Tibial nerve (tissue), 4 donors: ENCODE measurements at regions not wholly inside any gene's neighbourhood (a gene's known extent, or its start where the extent isn't known, plus 50 kb on each side); places are given as distances from the start of the nearest gene placed in this dataset.

Experiments
- DNase-seq, 2 donors: peaks; one replicate each; pipeline ENCODE4 v3.0.0-alpha.2; 2019; ENCODE audit warnings: low spot score in 2 of 2
- H3K27ac ChIP-seq, 4 donors: fragments of 200-600 bp; sonication (generic) in 3 of 4; one replicate each; pipeline ENCODE4 v1.5.1; 2017 to 2019; ENCODE audit warnings: mild to moderate bottlenecking in 1 of 4
- H3K27me3 ChIP-seq, 2 donors: fragments of 200-600 bp; sonication (generic) in 1 of 2; one replicate each; pipeline versions ENCODE4 v1.5.1 to v1.6.0; 2017 to 2019
- H3K36me3 ChIP-seq, 3 donors: fragments of 200-600 bp; sonication (generic); one replicate each; pipeline ENCODE4 v1.5.1; 2018 to 2019
- H3K4me1 ChIP-seq, 4 donors: fragments of 200-600 bp; sonication (generic) in 3 of 4; one replicate each; pipeline ENCODE4 v1.5.1; 2017 to 2019
- H3K4me3 ChIP-seq, 4 donors: fragments of 200-600 bp; sonication (generic) in 3 of 4; one replicate each; pipeline ENCODE4 v1.5.1; 2017 to 2019; ENCODE audit warnings: mild to moderate bottlenecking in 1 of 4, moderate library complexity in 1 of 4
- H3K9me3 ChIP-seq, 4 donors: fragments of 200-600 bp; sonication (generic) in 3 of 4; one replicate each; pipeline ENCODE4 v1.5.1; 2017 to 2019
- EP300 ChIP-seq, 2 donors: sonication (generic); formaldehyde crosslinking; IDR thresholded peaks; one replicate each; pipeline ENCODE4 v1.6.1; 2017; ENCODE audit warnings: antibody characterized with exemption in 2 of 2, mild to moderate bottlenecking in 1 of 2
- POLR2A ChIP-seq, 2 donors: fragments of 450-650 bp; IDR thresholded peaks; one replicate each; pipeline ENCODE4 v1.6.1; 2017; ENCODE audit warnings: antibody characterized with exemption in 2 of 2, mild to moderate bottlenecking in 2 of 2, moderate library complexity in 2 of 2
- WGBS, 2 donors: methylation state at CpG; one replicate each; pipeline ENCODE4 v1.1.5; 2018; 5-methylcytosine and 5-hydroxymethylcytosine counted together
- TF ChIP-seq, protein P1 (sequence below), 5 experiments: fragments of 200-600 bp in 3 of 5; fragments of 450-650 bp in 2 of 5; sonication (generic) in 3 of 5; IDR thresholded peaks; one replicate each; pipeline ENCODE4 v1.5.1; 2016 to 2019; ENCODE audit warnings: antibody characterized with exemption in 5 of 5, mild to moderate bottlenecking in 3 of 5, moderate library complexity in 2 of 5

DNA sequence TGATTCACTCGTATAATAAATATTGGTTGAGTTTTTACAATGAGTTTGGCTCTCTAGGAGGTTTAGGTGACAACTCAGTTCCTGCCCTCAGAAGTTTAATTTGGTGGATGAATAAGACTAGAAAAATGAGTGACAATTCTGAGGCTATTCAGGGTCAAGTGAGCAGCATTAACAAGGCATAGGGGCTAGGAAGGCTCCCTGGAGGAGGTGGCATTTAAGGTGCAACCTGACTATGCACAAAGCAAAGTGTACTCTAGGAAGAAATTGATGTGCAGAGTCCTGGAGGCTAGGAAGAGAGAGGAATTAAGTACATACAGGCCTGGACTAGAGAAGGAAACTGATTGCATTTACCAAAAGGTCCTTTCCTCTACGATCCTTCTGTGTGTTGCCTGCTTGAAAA is 440.3 kb downstream of the MED13L start:
- H3K4me1 ChIP-seq: no peaks in the 10 kb centered on the region
- H3K36me3 ChIP-seq: no peaks in the 10 kb centered on the region
- H3K4me3 ChIP-seq: no peak overlapping the region
- no peak overlapping the region for H3K27ac ChIP-seq
- no peaks in the 10 kb centered on the region for H3K27me3 ChIP-seq
- peaks cover 0 to 8% (median 0%) of the 10 kb centered on the region in 4 donors for H3K9me3 ChIP-seq
- DNase-seq: no peak
- TF ChIP-seq POLR2A (IDR thresholded peaks at IDR 0.05): no peak
- TF ChIP-seq EP300 (IDR thresholded peaks at IDR 0.05): no peak
- TF ChIP-seq, protein P1, sequence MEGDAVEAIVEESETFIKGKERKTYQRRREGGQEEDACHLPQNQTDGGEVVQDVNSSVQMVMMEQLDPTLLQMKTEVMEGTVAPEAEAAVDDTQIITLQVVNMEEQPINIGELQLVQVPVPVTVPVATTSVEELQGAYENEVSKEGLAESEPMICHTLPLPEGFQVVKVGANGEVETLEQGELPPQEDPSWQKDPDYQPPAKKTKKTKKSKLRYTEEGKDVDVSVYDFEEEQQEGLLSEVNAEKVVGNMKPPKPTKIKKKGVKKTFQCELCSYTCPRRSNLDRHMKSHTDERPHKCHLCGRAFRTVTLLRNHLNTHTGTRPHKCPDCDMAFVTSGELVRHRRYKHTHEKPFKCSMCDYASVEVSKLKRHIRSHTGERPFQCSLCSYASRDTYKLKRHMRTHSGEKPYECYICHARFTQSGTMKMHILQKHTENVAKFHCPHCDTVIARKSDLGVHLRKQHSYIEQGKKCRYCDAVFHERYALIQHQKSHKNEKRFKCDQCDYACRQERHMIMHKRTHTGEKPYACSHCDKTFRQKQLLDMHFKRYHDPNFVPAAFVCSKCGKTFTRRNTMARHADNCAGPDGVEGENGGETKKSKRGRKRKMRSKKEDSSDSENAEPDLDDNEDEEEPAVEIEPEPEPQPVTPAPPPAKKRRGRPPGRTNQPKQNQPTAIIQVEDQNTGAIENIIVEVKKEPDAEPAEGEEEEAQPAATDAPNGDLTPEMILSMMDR (IDR thresholded peaks at IDR 0.05): no peak
- 60 to 70% methylated on average over 2 of the region's 2 CpGs for WGBS, 2 donors

DNA sequence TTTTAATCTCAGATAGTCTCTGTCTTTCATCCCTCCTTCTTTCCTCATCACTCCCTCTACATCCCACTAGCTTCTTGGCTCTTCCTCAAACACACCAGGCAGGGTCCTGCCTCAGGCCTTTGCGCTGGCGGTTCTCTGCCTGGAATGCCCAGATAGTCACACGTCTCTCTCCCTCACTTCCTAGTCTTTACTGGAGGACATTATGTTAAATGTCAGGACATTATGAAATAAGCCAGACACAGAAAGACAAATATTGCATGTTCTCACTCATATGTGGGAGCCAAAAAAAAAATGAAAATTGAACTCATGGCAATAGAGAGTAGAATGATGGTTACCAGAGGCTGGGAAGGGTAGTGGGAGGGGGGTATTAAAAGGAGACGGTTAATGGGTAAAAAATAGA is 442.0 kb downstream of the MED13L start:
- no peak for TF ChIP-seq POLR2A (IDR thresholded peaks at IDR 0.05)
- TF ChIP-seq, protein P1 (IDR thresholded peaks at IDR 0.05): no peak
- TF ChIP-seq EP300 (IDR thresholded peaks at IDR 0.05): no peak
- WGBS, 2 donors: 72 to 74% methylated on average over 4 of the region's 4 CpGs
- Histone ChIP-seq H3K4me3 (no peak overlapping the region), H3K9me3 (peaks cover 0 to 8% (median 0%) of the 10 kb centered on the region in 4 donors), H3K27me3 (no peaks in the 10 kb centered on the region), H3K36me3 (no peaks in the 10 kb centered on the region), H3K4me1 (no peaks in the 10 kb centered on the region), H3K27ac (no peak overlapping the region)
- no peak for DNase-seq

DNA sequence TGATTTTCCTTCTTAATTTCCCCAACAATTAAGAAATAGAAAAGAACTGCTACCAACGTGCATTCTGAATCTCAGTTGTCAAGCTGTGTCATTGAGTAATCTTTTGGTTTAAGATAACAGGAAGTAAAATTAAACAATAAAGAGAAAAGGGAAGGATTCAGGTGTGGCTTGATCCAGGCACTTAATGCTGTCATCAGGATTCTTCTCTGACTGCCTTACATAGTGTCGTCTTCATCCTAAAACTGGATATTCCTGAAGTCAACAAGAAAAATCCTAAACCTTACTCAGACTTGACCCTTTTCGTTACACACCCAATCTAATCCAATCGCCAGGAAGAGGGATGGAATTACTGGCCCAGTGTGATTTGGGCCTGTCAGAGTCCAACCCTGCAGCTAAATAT is 443.8 kb downstream of the MED13L start:
- H3K9me3 ChIP-seq: peaks cover 0 to 8% (median 0%) of the 10 kb centered on the region in 4 donors
- no peaks in the 10 kb centered on the region for H3K36me3 ChIP-seq
- DNase-seq: no peak
- no peak overlapping the region for H3K27ac ChIP-seq
- 87 to 93% methylated on average over 4 of the region's 4 CpGs for WGBS, 2 donors
- H3K27me3 ChIP-seq: no peaks in the 10 kb centered on the region
- H3K4me3 ChIP-seq: no peak overlapping the region
- H3K4me1 ChIP-seq: no peaks in the 10 kb centered on the region
- TF ChIP-seq POLR2A (IDR thresholded peaks at IDR 0.05) (no peak), EP300 (IDR thresholded peaks at IDR 0.05) (no peak)
- TF ChIP-seq, protein P1 (IDR thresholded peaks at IDR 0.05): no peak

DNA sequence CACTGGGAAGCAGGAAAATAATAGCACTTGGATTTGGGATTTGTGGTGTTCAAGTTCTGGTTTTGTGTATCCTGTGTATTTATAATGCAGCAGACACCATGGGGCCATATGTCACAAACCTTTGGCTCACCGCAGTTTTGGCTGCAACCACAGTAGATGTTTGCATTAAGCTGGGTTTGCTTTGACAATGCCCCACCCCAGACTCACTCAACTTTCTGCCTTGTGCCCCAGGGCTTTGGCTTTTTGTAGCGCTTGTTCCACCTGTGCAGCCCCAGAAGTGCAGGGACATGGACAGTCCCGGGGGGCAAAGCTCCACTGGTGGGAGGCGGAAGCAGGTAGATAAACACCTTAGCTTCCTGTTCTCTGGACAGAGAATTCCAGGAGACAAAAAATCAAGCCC is 446.9 kb downstream of the MED13L start:
- no peak for TF ChIP-seq POLR2A (IDR thresholded peaks at IDR 0.05)
- 84 to 88% methylated on average over 4 of the region's 4 CpGs for WGBS, 2 donors
- Histone ChIP-seq H3K27ac (no peak overlapping the region), H3K4me3 (no peak overlapping the region), H3K36me3 (no peaks in the 10 kb centered on the region), H3K4me1 (no peaks in the 10 kb centered on the region), H3K27me3 (no peaks in the 10 kb centered on the region), H3K9me3 (peaks cover 0 to 8% (median 0%) of the 10 kb centered on the region in 4 donors)
- DNase-seq: no peak

DNA sequence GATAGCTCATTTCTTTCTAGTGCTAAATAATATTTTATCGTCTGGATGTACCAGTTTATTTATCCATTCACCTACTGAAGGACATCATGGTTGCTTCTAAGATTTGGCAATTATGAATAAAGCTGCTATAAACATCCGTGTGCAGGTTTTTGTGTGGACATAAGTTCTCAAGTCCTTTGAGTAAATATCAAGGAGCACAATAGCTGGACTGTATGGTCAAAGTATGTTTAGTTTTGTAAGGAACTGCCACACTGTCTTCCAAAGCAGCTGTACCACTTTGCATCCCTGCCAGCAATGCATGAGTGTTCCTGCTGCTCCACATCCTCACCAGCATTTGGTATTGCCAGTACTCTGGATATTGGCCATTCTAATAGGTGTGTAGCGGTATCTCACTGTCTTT is 447.4 kb downstream of the MED13L start:
- no peak overlapping the region for H3K4me3 ChIP-seq
- no peaks in the 10 kb centered on the region for H3K4me1 ChIP-seq
- H3K9me3 ChIP-seq: peaks cover 0 to 13% (median 0%) of the 10 kb centered on the region in 4 donors
- no peak for DNase-seq
- H3K36me3 ChIP-seq: no peaks in the 10 kb centered on the region
- H3K27me3 ChIP-seq: no peaks in the 10 kb centered on the region
- H3K27ac ChIP-seq: no peak overlapping the region
- TF ChIP-seq, protein P1 (IDR thresholded peaks at IDR 0.05): no peak
- TF ChIP-seq EP300 (IDR thresholded peaks at IDR 0.05): no peak
- no peak for TF ChIP-seq POLR2A (IDR thresholded peaks at IDR 0.05)
- WGBS, 2 donors: 72 to 76% methylated on average over 3 of the region's 3 CpGs

DNA sequence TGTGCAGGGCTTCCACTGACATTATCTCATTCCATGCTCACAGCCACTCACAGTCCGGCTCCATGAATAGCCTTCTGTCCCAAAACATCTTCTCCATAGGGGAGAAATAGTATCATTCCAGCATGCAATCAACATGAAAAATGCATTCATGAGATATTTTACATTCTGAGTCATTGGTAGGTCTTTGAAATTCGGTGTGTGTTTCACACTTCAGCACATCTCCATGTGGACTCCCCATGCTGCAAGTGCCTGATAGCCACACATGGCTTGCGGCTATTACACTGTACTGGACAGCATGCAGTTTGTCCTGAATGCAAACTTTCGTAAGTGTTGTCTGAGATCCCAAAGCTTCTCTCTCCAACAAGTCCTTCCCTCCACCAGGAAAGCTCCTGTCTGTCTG is 449.3 kb downstream of the MED13L start:
- no peak for DNase-seq
- H3K4me3 ChIP-seq: no peak overlapping the region
- TF ChIP-seq, protein P1 (IDR thresholded peaks at IDR 0.05): no peak
- no peak for TF ChIP-seq EP300 (IDR thresholded peaks at IDR 0.05)
- no peak for TF ChIP-seq POLR2A (IDR thresholded peaks at IDR 0.05)
- no peaks in the 10 kb centered on the region for H3K4me1 ChIP-seq
- WGBS, 2 donors: 45 to 52% methylated on average over 4 of the region's 4 CpGs
- no peaks in the 10 kb centered on the region for H3K27me3 ChIP-seq
- H3K36me3 ChIP-seq: no peaks in the 10 kb centered on the region
- peaks cover 0 to 11% (median 0%) of the 10 kb centered on the region in 4 donors for H3K9me3 ChIP-seq
- no peak overlapping the region for H3K27ac ChIP-seq
